Testis (tissue), 2 donors: ENCODE measurements at regions not wholly inside any gene's neighbourhood (a gene's known extent, or its start where the extent isn't known, plus 50 kb on each side); places are given as distances from the start of the nearest gene placed in this dataset.

Experiments
- POLR2A ChIP-seq: fragments of 450-650 bp; IDR thresholded peaks from one replicate; pipeline ENCODE4 v1.6.1; 2017; ENCODE audit warnings: antibody characterized with exemption, mild to moderate bottlenecking, moderate library complexity
- TF ChIP-seq, protein P1 (sequence below), 3 experiments: fragments of 450-650 bp in 2 of 3; fragments of 200-600 bp in 1 of 3; sonication (generic) in 1 of 3; IDR thresholded peaks; one replicate each; pipeline ENCODE4 v1.5.1; 2016 to 2019; ENCODE audit warnings: antibody characterized with exemption in 3 of 3, mild to moderate bottlenecking in 2 of 3, moderate library complexity in 1 of 3

- TF ChIP-seq, protein P1, sequence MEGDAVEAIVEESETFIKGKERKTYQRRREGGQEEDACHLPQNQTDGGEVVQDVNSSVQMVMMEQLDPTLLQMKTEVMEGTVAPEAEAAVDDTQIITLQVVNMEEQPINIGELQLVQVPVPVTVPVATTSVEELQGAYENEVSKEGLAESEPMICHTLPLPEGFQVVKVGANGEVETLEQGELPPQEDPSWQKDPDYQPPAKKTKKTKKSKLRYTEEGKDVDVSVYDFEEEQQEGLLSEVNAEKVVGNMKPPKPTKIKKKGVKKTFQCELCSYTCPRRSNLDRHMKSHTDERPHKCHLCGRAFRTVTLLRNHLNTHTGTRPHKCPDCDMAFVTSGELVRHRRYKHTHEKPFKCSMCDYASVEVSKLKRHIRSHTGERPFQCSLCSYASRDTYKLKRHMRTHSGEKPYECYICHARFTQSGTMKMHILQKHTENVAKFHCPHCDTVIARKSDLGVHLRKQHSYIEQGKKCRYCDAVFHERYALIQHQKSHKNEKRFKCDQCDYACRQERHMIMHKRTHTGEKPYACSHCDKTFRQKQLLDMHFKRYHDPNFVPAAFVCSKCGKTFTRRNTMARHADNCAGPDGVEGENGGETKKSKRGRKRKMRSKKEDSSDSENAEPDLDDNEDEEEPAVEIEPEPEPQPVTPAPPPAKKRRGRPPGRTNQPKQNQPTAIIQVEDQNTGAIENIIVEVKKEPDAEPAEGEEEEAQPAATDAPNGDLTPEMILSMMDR (IDR thresholded peaks at IDR 0.05), result no peak
- TF ChIP-seq POLR2A, result no peak
These were observed 92.6 kb upstream of the ALDH1B1 start for GRCh38 chr9:38299856-38300255.
